GM12878 (cell line): ENCODE measurements at regions not wholly inside any gene's neighbourhood (a gene's known extent, or its start where the extent isn't known, plus 50 kb on each side); places are given as distances from the start of the nearest gene placed in this dataset.

Experiments
- ATAC-seq: fragments of 200-7000 bp; cut with Tn5 transposase; 3 replicates; pipeline ENCODE4 v1.9.1; 2020; ENCODE audit warnings: mild to moderate bottlenecking, moderate library complexity
- BruUV-seq: library from RNA; stranded (reverse); fragments of 400-500 nt; replicated peaks from 2 replicates; lab custom pipeline; 2021; lab: Mats Ljungman, UMichigan
- CTCF ChIA-PET: fragments of 300-600 bp; sonication (Branson Sonifier 250); formaldehyde crosslinking; extraction: SDS; loops from one replicate; lab custom pipeline; 2021; ENCODE audit warnings: inconsistent platforms; lab: Yijun Ruan, JAX
- POLR2A ChIA-PET: fragments of 350-600 bp; formaldehyde crosslinking; extraction: SDS; loops from one replicate; lab custom pipeline; 2021; ENCODE audit warnings: inconsistent platforms; lab: Charles Lee
- RAD21 ChIA-PET: fragments of 300-600 bp; sonication (Branson Sonifier 250); formaldehyde crosslinking; loops from one replicate; lab custom pipeline; 2023; ENCODE audit warnings: antibody characterized with exemption; ENCODE audit not compliant: unreplicated experiment; lab: Charles Lee
- SMC1A ChIA-PET: fragments of 300-600 bp; sonication (Branson Sonifier 250); formaldehyde crosslinking; loops from one replicate; lab custom pipeline; 2023; ENCODE audit not compliant: unreplicated experiment, uncharacterized antibody; lab: Charles Lee
- DNase-seq: peaks from one replicate; pipeline ENCODE4 v3.0.0-alpha.2; 2011; ENCODE audit warnings: low read depth, low spot score
- FAIRE-seq: peaks from 3 replicates; lab custom pipeline; 2011; peaks lifted over from hg19 to GRCh38; lab: Jason Lieb, UNC
- H2AFZ ChIP-seq: 2 replicates; pipeline ENCODE4 v1.6.0; 2011; ENCODE audit warnings: low read depth, low read length, control low read depth; ENCODE audit not compliant: control insufficient read depth
- H3K27ac ChIP-seq: 2 replicates; pipeline ENCODE4 v1.5.1; 2011; ENCODE audit warnings: control low read depth; ENCODE audit not compliant: control insufficient read depth, insufficient read depth
- H3K27me3 ChIP-seq, 2 experiments: replicated peaks in 1 of 2; 2 replicates each; pipeline versions ENCODE4 v1.6.0 to v1.6.1; 2011; ENCODE audit warnings: low read length in 1 of 2; ENCODE audit not compliant: control insufficient read depth in 2 of 2, insufficient read depth in 2 of 2
- H3K36me3 ChIP-seq, 2 experiments: 2 replicates each; pipeline ENCODE4 v1.5.1; 2011; ENCODE audit warnings: low read length in 1 of 2; ENCODE audit not compliant: control insufficient read depth in 2 of 2, insufficient read depth in 2 of 2
- H3K4me1 ChIP-seq: 2 replicates; pipeline ENCODE4 v1.6.1; 2011; ENCODE audit warnings: mild to moderate bottlenecking, low read length, moderate library complexity, mixed read lengths; ENCODE audit not compliant: control insufficient read depth, insufficient read depth
- H3K4me2 ChIP-seq: 2 replicates; pipeline ENCODE4 v1.6.0; 2011; ENCODE audit warnings: control low read depth; ENCODE audit not compliant: control insufficient read depth, insufficient read depth
- H3K4me3 ChIP-seq: fragments of 200-600 bp; sonication (generic); 2 replicates; pipeline ENCODE4 v1.5.1; 2016
- H3K79me2 ChIP-seq: 2 replicates; pipeline ENCODE4 v1.6.0; 2011; ENCODE audit warnings: low read length; ENCODE audit not compliant: control insufficient read depth, insufficient read depth
- H3K9ac ChIP-seq: 2 replicates; pipeline ENCODE4 v1.8.0; 2011; ENCODE audit warnings: low read length, control low read depth, mixed read lengths; ENCODE audit not compliant: control insufficient read depth, insufficient read depth
- H3K9me3 ChIP-seq: replicated peaks from 3 replicates; pipeline ENCODE4 v1.5.1; 2011; ENCODE audit warnings: mild to moderate bottlenecking, low read length; ENCODE audit not compliant: control insufficient read depth, insufficient read depth
- H4K20me1 ChIP-seq: 2 replicates; pipeline ENCODE4 v1.6.0; 2011; ENCODE audit not compliant: control insufficient read depth, insufficient read depth
- CHD2 ChIP-seq: IDR thresholded peaks from 2 replicates; pipeline ENCODE4 v1.6.1; 2011; ENCODE audit warnings: low read depth, low read length, improper control_type of control experiment, borderline replicate concordance
- ETV6 ChIP-seq, 2 experiments: fragments of 450-650 bp in 1 of 2; IDR thresholded peaks in 1 of 2; conservative IDR thresholded peaks in 1 of 2; 2 replicates each; pipeline ENCODE4 v1.6.1; 2014; ENCODE audit warnings: antibody characterized with exemption in 1 of 2, borderline replicate concordance in 1 of 2, low read depth in 1 of 2, mild to moderate bottlenecking in 1 of 2, moderate library complexity in 1 of 2
- HCFC1 ChIP-seq: fragments of 150-350 bp; IDR thresholded peaks from 2 replicates; pipeline ENCODE4 v1.6.1; 2014; ENCODE audit warnings: low read length
- IKZF2 ChIP-seq, 2 experiments: fragments of 450-650 bp; IDR thresholded peaks; 2 replicates each; pipeline ENCODE4 v1.6.1; 2017; ENCODE audit warnings: mild to moderate bottlenecking in 2 of 2, moderate library complexity in 2 of 2
- MEF2B ChIP-seq: fragments of 450-650 bp; IDR thresholded peaks from 2 replicates; pipeline ENCODE4 v1.6.1; 2018; ENCODE audit warnings: mild to moderate bottlenecking, moderate library complexity; ENCODE audit not compliant: partially characterized antibody, poor library complexity, severe bottlenecking
- RCOR1 ChIP-seq: conservative IDR thresholded peaks from 2 replicates; pipeline ENCODE4 v1.6.1; 2012; ENCODE audit warnings: low read depth, low read length, improper control_type of control experiment
- YBX1 ChIP-seq: fragments of 450-650 bp; IDR thresholded peaks from 2 replicates; pipeline ENCODE4 v1.6.1; 2016; ENCODE audit warnings: antibody characterized with exemption
- WGBS: methylation state at CpG from one replicate; pipeline ENCODE4 v1.1.6; 2016; ENCODE audit warnings: low lambda C conversion rate; ENCODE audit not compliant: insufficient replicate concordance, insufficient coverage; ENCODE audit errors: missing lambda C conversion rate; 5-methylcytosine and 5-hydroxymethylcytosine counted together
- in situ Hi-C: fragments of 300-500 bp; cut with MboI; formaldehyde crosslinking; loops from 9 replicates; pipeline ENCODE4 v1.14.3; 2018; ENCODE audit warnings: mixed read lengths
- intact Hi-C: fragments of 100-400 bp; cut with micrococcal nuclease; formaldehyde crosslinking; loops from one replicate; pipeline ENCODE4 v1.14.2; 2022; ENCODE audit not compliant: unreplicated experiment
- TF ChIP-seq, protein P1 (sequence below): fragments of 450-650 bp; IDR thresholded peaks from 2 replicates; pipeline ENCODE4 v1.6.1; 2018; ENCODE audit warnings: mild to moderate bottlenecking, low read depth, moderate library complexity; ENCODE audit not compliant: partially characterized antibody

- TF ChIP-seq ETV6 (conservative IDR thresholded peaks at IDR 0.05 in 1 of 2, IDR thresholded peaks at IDR 0.05 in 1 of 2; ENCODE audit: borderline replicate concordance in 1 of 2, low read depth in 1 of 2) (no peak), YBX1 (no peak), MEF2B (no peak), IKZF2 (IDR thresholded peaks at IDR 0.05) (no peak), RCOR1 (no peak), CHD2 (no peak), HCFC1 (no peak)
- TF ChIP-seq, protein P1, sequence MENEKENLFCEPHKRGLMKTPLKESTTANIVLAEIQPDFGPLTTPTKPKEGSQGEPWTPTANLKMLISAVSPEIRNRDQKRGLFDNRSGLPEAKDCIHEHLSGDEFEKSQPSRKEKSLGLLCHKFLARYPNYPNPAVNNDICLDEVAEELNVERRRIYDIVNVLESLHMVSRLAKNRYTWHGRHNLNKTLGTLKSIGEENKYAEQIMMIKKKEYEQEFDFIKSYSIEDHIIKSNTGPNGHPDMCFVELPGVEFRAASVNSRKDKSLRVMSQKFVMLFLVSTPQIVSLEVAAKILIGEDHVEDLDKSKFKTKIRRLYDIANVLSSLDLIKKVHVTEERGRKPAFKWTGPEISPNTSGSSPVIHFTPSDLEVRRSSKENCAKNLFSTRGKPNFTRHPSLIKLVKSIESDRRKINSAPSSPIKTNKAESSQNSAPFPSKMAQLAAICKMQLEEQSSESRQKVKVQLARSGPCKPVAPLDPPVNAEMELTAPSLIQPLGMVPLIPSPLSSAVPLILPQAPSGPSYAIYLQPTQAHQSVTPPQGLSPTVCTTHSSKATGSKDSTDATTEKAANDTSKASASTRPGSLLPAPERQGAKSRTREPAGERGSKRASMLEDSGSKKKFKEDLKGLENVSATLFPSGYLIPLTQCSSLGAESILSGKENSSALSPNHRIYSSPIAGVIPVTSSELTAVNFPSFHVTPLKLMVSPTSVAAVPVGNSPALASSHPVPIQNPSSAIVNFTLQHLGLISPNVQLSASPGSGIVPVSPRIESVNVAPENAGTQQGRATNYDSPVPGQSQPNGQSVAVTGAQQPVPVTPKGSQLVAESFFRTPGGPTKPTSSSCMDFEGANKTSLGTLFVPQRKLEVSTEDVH: no peak
- POLR2A ChIA-PET: interaction anchor here (0.6 kb wide), 1 partner anchor 24 kb away, joined by 3 read pairs; no protein-coding TSS in a partner anchor
- in situ Hi-C loops: no loop called here
- no peak overlapping the region for H3K27ac ChIP-seq
- intact Hi-C loops: no loop called here
- H2AFZ ChIP-seq: no peak overlapping the region
- no peak overlapping the region for H3K4me2 ChIP-seq
- H4K20me1 ChIP-seq: no peaks in the 10 kb centered on the region
- no peak overlapping the region for H3K4me3 ChIP-seq
- ATAC-seq: no peak
- no peaks in the 10 kb centered on the region; the same call in 2 of the 3 replicates for H3K9me3 ChIP-seq
- no peaks in the 10 kb centered on the region for H3K79me2 ChIP-seq
- H3K36me3 ChIP-seq: no peaks in the 10 kb centered on the region
- no peaks in the 10 kb centered on the region for H3K4me1 ChIP-seq
- SMC1A ChIA-PET: no interaction called here
- CTCF ChIA-PET: no interaction called here
- RAD21 ChIA-PET: no interaction called here
- no peak for DNase-seq
- H3K27me3 ChIP-seq: no peaks in the 10 kb centered on the region
- WGBS: 23% methylated on average over 1 of the region's 1 CpG
- H3K9ac ChIP-seq: no peak overlapping the region
- FAIRE-seq: no peak
- BruUV-seq: no TSS peak
Observed at GRCh38 chr7:81073931-81074251, 155.0 kb upstream of the SEMA3C start.
